Mammary epithelial cell (primary cell): ENCODE measurements at regions not wholly inside any gene's neighbourhood (a gene's known extent, or its start where the extent isn't known, plus 50 kb on each side); places are given as distances from the start of the nearest gene placed in this dataset.

Experiments
- EZH2 ChIP-seq: IDR thresholded peaks from 2 replicates; pipeline ENCODE4 v1.6.1; 2012; ENCODE audit warnings: low read length, inconsistent platforms, borderline replicate concordance
- TF ChIP-seq, protein P1 (sequence below), 2 donors: IDR thresholded peaks in 1 of 2; conservative IDR thresholded peaks in 1 of 2; 2 replicates each; pipeline ENCODE4 v1.5.1; 2011 to 2012; ENCODE audit warnings: inconsistent platforms in 2 of 2, low read length in 2 of 2, mild to moderate bottlenecking in 2 of 2, control low read depth in 1 of 2, low read depth in 1 of 2; ENCODE audit not compliant: insufficient read depth in 1 of 2; ENCODE audit errors: extremely low read depth in 1 of 2

DNA sequence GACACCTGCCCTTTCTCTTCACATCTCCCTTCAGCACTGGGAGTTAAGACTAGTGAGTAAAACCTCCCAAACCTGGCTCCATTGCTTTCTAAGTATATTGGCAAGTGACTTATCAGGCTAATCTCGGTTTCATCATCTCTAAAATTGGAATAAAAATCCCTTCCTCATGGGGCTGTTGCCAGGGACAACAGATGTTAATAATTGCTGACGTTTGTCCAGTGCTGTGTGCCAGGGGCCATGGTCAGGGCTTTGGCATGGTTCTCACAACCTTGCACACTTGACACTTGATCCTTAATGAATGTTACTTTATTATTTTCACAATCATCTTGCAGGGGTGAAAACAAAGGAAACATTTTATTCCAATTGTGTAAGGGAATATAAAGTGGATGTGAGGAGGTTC is 1262.0 kb upstream of the WWC1 start:
- TF ChIP-seq, protein P1, sequence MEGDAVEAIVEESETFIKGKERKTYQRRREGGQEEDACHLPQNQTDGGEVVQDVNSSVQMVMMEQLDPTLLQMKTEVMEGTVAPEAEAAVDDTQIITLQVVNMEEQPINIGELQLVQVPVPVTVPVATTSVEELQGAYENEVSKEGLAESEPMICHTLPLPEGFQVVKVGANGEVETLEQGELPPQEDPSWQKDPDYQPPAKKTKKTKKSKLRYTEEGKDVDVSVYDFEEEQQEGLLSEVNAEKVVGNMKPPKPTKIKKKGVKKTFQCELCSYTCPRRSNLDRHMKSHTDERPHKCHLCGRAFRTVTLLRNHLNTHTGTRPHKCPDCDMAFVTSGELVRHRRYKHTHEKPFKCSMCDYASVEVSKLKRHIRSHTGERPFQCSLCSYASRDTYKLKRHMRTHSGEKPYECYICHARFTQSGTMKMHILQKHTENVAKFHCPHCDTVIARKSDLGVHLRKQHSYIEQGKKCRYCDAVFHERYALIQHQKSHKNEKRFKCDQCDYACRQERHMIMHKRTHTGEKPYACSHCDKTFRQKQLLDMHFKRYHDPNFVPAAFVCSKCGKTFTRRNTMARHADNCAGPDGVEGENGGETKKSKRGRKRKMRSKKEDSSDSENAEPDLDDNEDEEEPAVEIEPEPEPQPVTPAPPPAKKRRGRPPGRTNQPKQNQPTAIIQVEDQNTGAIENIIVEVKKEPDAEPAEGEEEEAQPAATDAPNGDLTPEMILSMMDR (conservative IDR thresholded peaks at IDR 0.05 in 1 of 2, IDR thresholded peaks at IDR 0.05 in 1 of 2; ENCODE audit: extremely low read depth in 1 of 2, insufficient read depth in 1 of 2, low read depth in 1 of 2, low read length in 2 of 2), result no peak
- TF ChIP-seq EZH2, result no peak
